A549 (cell line): ENCODE measurements at regions not wholly inside any gene's neighbourhood (a gene's known extent, or its start where the extent isn't known, plus 50 kb on each side); places are given as distances from the start of the nearest gene placed in this dataset.

ENCODE experiments used
- EP300 ChIP-seq, 2 experiments: fragments of >200 bp; sonication (Bioruptor Twin); formaldehyde crosslinking; IDR thresholded peaks; 2 replicates in 1 of 2; 3 replicates in 1 of 2; pipeline ENCODE4 v1.6.1; 2016 to 2017
- KDM1A ChIP-seq: fragments of 200-600 bp; sonication (generic); IDR thresholded peaks from 2 replicates; pipeline ENCODE4 v1.6.1; 2016; ENCODE audit warnings: low read depth, mild to moderate bottlenecking
- NR3C1 ChIP-seq: fragments of >200 bp; sonication (Bioruptor Twin); formaldehyde crosslinking; IDR thresholded peaks from 3 replicates; pipeline ENCODE4 v1.6.1; 2017
- POLR2A ChIP-seq: IDR thresholded peaks from 2 replicates; pipeline ENCODE4 v1.6.1; 2012; ENCODE audit warnings: mild to moderate bottlenecking, low read length
- POLR2AphosphoS2 ChIP-seq: conservative IDR thresholded peaks from 2 replicates; pipeline ENCODE4 v1.6.1; 2012; ENCODE audit warnings: low read length, improper control_type of control experiment, inconsistent platforms
- RAD21 ChIP-seq, 2 experiments: fragments of >200 bp in 1 of 2; sonication (Bioruptor Twin) in 1 of 2; formaldehyde crosslinking in 1 of 2; IDR thresholded peaks in 1 of 2; conservative IDR thresholded peaks in 1 of 2; 2 replicates in 1 of 2; 3 replicates in 1 of 2; pipeline ENCODE4 v1.6.1; 2012 to 2018; ENCODE audit warnings: inconsistent platforms in 1 of 2
- RNF2 ChIP-seq: fragments of 200-600 bp; sonication (generic); IDR thresholded peaks from 2 replicates; pipeline ENCODE4 v1.6.1; 2016; ENCODE audit warnings: low read depth, mild to moderate bottlenecking, antibody characterized with exemption, moderate library complexity, borderline replicate concordance
- SMC3 ChIP-seq: fragments of >200 bp; sonication (Bioruptor Twin); formaldehyde crosslinking; IDR thresholded peaks from 3 replicates; pipeline ENCODE4 v1.6.1; 2018; ENCODE audit warnings: inconsistent platforms
- ZC3H11A ChIP-seq: fragments of 450-650 bp; IDR thresholded peaks from 2 replicates; pipeline ENCODE4 v1.6.1; 2014; ENCODE audit warnings: antibody characterized with exemption, mild to moderate bottlenecking
- TF ChIP-seq, protein P1 (sequence below): fragments of 250-450 bp; sonication (Bioruptor Pico); IDR thresholded peaks from 2 replicates; pipeline ENCODE4 v1.5.0; 2020; ENCODE audit warnings: low read depth, mild to moderate bottlenecking, moderate library complexity
- TF ChIP-seq, protein P2 (sequence below): fragments of >200 bp; sonication (Bioruptor Twin); formaldehyde crosslinking; IDR thresholded peaks from 3 replicates; pipeline ENCODE4 v1.5.1; 2016
- TF ChIP-seq, protein P3 (sequence below): fragments of 250-450 bp; sonication (Bioruptor Pico); IDR thresholded peaks from 2 replicates; pipeline ENCODE4 v1.5.0; 2021; ENCODE audit warnings: mild to moderate bottlenecking, moderate library complexity, borderline replicate concordance

DNA sequence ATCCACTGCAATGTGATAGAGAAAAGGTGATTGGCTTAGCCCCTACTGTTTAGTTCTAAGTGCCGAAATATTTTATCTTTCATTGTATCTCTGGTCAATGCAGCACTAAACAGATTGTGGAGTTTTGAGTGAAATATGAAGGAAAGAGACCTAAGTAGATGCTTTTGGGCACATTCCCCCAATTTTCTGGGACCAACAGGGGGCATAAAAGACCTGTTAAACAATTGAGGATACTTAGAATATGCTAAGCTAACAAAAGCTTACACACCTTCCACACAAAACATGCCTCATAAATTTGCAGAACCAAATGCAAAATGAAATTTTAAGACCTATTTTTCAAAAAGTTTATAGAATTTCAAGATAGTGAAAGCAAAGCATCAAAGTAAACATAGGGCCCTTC is 746.9 kb downstream of the TBC1D32 start:
- TF ChIP-seq NR3C1 (no peak), POLR2AphosphoS2 (no peak), POLR2A (no peak), KDM1A (no peak), SMC3 (no peak), RNF2 (no peak), RAD21 (conservative IDR thresholded peaks at IDR 0.05 in 1 of 2, IDR thresholded peaks at IDR 0.05 in 1 of 2) (no peak), ZC3H11A (no peak), EP300 (IDR thresholded peaks at IDR 0.05) (no peak)
- TF ChIP-seq, protein P1, sequence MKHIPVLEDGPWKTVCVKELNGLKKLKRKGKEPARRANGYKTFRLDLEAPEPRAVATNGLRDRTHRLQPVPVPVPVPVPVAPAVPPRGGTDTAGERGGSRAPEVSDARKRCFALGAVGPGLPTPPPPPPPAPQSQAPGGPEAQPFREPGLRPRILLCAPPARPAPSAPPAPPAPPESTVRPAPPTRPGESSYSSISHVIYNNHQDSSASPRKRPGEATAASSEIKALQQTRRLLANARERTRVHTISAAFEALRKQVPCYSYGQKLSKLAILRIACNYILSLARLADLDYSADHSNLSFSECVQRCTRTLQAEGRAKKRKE (CRISPR knock-in tag), result no peak
- TF ChIP-seq, protein P2, sequence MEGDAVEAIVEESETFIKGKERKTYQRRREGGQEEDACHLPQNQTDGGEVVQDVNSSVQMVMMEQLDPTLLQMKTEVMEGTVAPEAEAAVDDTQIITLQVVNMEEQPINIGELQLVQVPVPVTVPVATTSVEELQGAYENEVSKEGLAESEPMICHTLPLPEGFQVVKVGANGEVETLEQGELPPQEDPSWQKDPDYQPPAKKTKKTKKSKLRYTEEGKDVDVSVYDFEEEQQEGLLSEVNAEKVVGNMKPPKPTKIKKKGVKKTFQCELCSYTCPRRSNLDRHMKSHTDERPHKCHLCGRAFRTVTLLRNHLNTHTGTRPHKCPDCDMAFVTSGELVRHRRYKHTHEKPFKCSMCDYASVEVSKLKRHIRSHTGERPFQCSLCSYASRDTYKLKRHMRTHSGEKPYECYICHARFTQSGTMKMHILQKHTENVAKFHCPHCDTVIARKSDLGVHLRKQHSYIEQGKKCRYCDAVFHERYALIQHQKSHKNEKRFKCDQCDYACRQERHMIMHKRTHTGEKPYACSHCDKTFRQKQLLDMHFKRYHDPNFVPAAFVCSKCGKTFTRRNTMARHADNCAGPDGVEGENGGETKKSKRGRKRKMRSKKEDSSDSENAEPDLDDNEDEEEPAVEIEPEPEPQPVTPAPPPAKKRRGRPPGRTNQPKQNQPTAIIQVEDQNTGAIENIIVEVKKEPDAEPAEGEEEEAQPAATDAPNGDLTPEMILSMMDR, result no peak
- TF ChIP-seq, protein P3, sequence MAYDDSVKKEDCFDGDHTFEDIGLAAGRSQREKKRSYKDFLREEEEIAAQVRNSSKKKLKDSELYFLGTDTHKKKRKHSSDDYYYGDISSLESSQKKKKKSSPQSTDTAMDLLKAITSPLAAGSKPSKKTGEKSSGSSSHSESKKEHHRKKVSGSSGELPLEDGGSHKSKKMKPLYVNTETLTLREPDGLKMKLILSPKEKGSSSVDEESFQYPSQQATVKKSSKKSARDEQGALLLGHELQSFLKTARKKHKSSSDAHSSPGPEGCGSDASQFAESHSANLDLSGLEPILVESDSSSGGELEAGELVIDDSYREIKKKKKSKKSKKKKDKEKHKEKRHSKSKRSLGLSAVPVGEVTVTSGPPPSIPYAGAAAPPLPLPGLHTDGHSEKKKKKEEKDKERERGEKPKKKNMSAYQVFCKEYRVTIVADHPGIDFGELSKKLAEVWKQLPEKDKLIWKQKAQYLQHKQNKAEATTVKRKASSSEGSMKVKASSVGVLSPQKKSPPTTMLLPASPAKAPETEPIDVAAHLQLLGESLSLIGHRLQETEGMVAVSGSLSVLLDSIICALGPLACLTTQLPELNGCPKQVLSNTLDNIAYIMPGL (CRISPR knock-in tag), result no peak
